GM19468 (cell line): ENCODE measurements at regions not wholly inside any gene's neighbourhood (a gene's known extent, or its start where the extent isn't known, plus 50 kb on each side); places are given as distances from the start of the nearest gene placed in this dataset.

Experiments
- ATAC-seq: cut with Tn5 transposase; IDR thresholded peaks from one replicate; pipeline ENCODE4 v1.9.1; 2021; ENCODE audit warnings: mild to moderate bottlenecking, moderate library complexity, moderate number of reproducible peaks; ENCODE audit not compliant: unreplicated experiment; ENCODE audit errors: extremely low read depth

DNA sequence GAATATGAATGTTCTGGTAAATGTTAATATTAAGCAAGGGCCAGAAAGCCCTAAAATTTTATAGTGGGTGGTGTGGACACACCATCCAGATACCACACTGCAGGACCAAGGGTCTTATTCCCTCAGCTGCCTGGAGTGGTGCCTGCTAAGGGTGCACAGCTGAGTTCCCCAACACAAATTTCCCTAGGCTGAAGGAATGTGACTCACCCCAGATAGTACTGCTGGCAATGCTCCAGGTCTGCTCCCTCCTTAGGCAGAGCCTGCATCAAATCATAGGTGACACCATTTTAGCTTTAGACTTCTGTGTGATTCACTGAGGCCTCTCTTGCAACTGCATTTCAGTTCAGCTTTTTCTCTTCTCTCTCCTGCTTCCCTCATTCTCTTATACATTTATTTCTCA is 321.1 kb downstream of the SATB2 start:
- no peak for ATAC-seq

DNA sequence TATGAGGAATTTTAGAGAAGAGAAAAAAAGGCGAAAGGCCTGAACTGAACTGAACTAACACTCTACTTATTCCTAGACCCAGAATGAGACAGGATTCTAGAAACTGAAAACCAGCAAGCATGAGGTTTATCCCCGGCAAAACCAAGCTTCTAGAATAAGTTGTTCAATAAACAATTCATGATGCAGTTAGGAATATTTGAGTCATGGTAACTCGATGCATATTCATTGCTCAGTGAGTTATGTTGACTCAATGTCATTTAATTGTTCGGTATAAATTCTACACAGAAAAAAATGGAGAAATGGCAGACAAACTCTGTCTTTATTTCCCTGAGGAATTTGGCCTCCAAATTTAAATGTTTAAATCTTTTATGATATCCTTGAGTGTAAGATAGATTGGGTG is 321.5 kb downstream of the SATB2 start:
- no peak for ATAC-seq

DNA sequence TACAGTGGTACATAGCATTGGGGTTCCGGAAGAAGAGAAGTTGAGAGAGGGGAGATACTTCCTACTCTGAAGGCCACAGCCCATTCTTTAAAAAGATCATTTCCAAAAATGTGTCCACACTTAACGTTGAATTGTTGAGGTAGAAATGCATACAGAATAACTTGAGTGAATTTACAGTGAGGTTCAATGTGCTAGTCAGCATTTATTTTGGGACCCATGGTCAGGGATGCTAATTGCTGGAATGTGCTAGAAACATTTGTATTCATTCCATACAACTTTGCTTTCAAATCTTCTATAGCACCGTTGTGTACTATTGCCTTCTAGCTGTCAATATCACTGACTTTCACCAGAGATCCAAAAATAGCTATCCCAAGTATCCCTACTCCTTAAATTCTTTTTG is 325.9 kb downstream of the SATB2 start:
- ATAC-seq = no peak

DNA sequence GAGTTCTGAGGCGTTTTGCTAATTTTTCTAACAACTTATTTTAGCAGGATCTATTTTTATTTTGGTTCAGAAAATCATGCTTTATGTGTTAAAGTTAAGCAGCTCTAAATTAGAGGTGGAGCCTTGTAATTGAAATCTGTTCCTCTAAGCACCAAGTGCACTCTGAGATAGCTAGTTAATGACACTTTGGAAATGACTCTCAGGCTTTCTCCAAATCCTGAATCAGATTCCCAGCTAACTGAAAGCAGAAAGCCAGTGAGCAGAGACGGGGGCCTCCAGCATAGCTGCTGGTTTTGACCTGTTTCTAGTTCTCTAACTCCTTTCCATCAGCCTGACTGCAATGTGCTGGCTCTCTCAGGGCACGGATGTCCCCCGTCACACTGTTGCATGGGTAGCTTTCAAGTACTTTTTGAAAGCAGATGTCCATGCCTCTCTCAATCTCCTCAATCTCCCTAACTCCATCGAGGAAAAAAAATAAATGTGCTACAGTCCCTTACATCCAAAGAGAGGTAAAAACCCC is 326.5 kb downstream of the SATB2 start:
- no peak for ATAC-seq

DNA sequence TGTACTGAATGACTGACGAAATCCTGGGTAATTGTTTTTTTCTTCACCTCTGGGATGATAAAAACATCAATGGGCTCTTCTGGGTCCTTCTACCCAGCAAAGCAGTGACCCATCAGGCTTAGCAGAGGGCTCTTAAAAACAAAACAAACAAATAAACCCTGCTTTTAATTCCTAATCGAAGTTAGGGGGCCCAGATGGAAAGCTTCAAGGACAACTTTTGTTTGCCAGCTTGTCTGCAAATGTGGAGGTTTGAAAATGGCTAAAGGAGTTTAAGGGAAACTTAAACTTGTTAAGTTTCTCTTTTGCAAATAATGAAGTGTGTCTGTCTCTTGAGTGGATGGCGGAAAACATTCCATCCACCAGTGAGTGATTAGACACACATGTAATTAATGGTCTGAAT is 327.2 kb downstream of the SATB2 start:
- no peak for ATAC-seq

DNA sequence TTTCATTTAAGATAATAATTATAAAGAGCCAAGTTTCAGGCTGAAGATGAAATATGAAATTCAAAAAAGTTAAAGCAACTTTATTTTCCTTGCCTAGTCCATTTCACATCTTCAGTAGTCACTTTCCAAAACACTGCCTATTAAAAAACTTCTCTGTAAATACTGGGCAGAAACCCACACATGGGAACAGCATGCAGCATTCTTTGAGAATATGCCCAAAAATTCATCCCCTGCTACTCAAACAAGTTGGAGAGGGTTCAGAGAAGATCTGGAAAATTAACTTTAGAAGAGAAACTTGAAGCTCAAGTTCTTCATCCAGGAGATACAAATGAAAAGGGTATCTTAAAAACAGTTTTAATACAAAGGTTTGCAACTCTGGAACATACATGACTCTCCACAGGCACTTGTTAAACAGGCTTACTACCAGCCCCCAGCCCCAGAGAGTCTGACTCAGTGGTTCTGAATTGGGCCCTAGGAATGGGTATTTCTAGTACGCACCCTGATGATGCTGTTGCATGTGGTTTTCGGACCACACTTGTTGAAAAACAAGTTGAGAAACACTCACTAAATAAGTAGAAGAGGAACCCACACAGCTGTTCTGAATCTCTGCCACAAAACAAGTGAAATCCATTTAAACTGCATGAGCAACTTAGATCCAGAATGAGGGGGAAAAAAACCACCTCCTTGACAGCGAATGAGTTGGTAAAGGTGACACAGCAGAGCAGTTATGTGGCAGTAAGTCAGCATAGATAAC is 329.1 kb downstream of the SATB2 start:
- no peak for ATAC-seq

DNA sequence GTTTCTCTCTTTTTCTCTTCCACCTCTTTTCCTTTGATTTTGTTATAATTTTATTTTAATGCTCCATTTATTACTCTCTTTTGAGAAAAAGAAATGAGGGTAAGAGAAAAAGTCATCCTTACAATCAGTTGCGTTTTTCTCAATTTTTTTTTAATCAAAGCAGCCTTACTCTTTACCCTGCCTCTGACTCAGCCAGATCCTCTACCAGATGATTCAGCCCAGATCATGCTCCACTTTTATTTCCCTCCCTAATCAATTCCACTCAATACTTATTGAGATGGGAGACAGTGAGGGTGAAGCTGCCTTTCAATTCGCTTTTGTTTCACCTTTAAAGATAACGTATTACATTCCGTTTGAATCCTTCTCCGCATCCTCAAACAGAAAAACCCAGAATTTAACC is 337.9 kb downstream of the SATB2 start:
- no peak for ATAC-seq

DNA sequence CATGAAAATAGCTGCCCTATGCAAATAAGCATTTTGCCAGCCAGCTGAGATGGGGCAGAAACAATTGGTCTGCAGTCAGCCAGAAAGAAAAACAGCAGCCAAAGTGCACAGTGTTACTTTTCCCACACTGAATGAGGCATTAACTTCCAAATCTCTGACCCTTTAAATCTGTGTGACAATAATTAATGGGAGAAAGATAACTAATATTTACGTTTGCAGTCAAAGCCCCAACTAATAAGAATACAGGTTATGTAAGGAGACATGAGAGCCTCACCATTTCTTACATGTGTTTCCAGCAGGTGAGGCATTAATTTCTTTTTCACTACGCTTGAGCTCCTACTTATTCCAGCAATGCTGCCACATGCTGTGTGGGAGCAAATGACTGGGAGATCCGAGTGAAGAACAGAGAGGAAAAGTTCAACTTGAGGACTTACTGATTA is 339.0 kb downstream of the SATB2 start:
- ATAC-seq = no peak

DNA sequence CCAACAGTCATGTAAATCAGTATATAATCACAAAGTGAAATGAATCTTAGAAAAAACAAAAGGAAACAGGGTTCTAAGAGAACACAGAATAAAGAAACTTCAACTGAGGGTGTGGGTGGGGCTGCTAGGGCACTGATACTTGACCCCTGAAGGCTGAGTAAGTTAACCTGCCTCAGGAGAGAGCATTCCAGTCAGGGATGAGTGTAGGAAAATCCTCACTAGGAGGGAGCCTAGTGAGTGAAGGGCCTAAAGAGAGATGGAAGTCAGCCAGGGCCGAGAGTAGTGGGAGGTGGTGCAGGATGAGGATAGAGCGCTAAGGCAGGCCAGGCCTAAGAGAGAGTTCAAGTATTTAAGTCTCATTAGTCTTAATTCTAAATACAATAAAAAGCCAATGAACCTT is 342.6 kb downstream of the SATB2 start:
- ATAC-seq = no peak

DNA sequence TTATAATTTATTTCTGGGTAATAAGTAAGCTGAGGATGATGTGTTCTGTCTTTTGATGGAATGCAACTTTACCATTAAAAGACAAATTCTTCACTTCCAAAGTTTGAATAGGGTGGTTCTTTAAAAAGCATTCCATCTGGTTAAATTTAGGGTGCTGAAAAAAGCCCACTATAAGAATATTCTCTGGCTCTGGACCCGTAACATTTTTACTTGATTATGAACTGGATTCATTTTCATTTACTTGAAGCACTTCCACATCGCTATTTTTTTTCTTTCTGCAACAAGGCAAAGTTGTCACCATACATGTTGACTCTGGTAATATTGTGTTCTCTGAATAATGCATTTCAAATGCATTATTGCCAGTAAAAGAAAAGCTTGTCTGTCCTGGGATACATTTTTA is 344.6 kb downstream of the SATB2 start:
- ATAC-seq = no peak

DNA sequence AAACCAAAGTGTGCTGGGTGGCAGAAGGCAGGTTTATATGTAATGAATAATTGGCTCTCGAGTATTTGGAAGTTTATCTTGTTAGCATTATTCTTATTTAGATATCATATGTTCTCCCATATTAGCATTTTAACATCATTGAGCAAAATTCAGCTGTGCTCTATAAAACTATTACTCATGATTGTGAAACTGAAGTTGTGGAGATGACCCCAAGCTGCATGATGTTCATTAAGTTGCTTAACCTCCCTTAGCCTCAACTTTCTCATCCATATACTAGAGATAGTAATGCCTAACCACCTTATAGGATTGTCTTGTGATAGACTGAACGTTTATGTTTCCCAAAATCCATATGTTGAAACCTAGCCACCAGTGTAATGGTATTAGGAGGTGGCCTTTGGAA is 346.3 kb downstream of the SATB2 start:
- no peak for ATAC-seq

DNA sequence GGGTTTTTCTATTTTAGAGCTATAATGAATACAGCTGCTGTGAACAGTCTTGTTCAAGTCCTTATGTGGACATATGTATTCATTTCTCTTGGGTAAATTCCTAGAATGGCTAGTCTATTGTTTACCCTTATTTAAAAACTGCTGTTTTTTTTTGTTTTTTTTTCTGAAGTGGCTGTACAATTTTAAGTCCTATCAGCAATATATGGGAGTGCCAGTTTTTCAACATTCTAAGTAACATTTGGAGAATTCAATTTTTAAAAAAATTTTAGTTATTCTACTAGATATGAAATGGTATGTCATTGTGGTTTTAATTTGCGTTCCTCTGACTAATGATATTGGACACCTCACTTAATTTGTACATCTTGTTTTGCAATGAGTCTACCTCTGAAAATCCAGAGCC is 349.7 kb downstream of the SATB2 start:
- ATAC-seq = no peak

DNA sequence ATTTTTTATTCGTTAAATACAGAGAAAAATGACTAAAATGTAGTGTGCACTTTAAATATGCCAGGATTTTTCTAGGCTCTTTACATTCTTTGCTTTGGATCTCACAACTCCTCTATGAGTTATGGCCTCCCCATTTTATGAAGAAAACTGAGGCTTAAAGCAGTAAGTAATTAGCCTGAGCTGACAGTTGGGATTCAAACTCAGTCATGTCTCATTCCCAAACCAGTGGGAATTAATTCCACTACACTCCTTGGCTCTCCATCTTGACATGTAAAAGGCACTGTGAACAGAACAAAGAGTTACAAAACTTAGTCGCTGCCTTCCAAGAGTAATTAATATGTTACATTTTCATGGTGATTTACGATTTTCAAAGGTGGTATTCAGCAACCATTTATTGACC is 351.9 kb downstream of the SATB2 start:
- no peak for ATAC-seq

DNA sequence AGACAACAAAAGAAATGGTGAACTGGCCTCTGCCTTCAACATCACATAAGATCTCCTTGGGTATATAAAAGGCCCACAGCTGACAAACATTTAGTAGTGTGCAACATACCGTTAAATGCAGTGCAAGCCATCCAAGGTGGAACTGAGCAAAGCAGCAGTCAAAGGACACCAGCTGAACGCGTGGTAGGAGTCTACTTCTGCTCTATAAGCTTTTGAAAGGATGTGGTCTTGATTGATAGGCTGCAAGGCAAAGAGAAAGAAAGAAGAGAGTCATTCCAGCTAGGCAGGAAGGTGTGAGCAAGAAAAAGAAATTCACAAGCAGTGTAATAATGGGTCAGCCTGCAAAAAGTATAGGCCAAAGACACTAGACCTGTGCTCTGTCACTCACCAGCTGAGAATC is 356.3 kb downstream of the SATB2 start:
- ATAC-seq = no peak

DNA sequence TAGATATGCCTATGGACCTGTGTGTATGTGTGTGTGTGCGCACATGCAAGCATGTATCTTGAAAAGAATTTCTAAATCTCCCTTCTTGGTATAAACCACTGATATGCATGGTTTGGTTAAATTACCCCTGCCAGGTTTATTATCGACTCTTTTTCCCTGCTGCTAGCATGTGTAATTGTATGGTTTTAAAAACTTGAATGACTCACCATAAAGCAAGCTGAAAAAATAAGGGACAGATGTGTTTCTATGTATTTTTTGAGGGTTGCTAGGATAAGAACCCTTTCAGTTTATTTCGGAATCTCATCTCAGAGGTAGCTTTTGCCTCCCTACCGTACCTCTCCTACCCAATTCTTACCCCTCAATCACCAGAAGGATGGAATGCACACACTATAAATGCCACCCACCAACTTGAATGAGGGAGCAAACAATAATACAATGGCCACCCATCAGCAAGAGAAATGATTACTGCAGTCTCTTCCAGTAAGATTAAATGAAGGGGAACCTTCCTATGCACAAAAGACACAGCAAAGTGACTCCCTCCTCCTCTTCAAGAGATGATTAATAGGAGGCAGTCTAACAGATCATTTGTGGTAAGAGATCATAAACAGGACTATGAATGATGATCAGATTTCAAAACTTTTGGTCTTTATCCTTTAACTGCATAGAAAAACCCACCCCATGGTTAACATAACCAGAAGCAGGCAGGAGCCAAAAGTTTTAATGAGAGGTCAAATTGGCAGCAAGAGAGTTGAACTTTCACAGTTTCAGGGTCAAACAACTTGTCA is 357.2 kb downstream of the SATB2 start:
- no peak for ATAC-seq

DNA sequence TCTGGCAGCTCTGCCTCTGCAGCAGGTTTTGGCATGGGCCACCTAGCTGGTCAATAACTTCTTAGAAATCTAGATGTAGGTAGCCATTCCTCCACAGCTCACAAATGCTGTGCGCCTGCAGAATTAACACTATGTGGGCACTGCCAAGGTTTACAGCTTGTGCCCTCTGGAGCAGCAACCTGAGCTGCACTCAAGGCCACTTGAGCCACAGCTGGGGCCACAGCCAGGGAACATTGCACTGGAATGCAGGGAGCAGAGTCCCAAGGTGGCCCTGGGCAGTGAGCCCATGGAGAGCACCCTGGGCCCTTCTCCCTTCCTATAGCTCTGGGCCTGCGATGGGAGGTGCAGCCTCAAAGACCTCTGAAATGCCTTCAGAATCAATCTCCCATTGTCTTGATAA is 365.3 kb downstream of the SATB2 start:
- no peak for ATAC-seq

DNA sequence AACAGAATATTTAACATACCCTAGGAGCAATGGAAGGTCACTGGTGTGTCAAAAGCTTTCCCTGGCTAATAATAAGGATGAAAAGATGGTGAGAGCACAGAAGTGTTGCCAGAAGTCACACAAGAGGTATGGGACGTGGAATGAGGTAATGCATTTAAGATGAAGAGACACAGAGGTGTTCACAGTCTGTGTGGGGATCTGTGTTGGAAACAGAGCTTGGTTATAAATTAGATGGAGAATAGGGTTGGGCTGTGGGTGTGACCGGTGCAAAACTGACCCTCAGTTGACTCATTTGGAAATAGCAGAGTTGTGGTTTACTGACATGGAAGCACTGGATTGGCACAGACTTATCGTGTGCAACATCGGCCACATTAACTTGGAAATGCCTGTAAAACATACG is 372.5 kb downstream of the SATB2 start:
- ATAC-seq = no peak

DNA sequence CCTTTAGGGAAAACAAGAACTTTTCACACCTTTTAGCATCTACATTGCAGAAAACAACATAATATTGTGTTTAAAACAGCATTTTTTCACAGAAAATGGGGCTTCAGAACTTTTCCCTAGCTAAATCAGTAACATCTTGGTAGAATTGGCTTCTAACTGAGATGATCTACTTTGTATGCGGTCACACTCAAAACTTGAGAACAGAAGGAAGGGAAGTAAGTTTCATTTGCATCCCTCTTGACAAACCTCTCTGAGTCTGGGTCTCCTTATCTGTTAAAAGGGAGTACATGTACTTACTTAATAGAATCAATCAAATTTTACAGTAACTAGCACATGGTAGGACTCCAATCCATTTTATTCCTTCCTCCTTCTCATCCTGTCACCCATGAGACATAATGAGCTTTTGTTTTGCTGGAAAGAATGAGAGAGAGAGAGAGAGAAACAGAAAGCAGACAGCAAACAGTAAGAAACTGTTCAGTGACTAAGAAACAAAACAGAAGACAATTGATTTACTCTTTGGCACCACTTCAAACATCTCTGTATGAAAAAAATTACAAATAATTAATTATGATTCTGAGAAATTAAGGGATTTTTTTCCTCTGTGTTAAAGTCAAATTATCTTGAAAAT is 387.3 kb downstream of the SATB2 start:
- ATAC-seq = no peak

DNA sequence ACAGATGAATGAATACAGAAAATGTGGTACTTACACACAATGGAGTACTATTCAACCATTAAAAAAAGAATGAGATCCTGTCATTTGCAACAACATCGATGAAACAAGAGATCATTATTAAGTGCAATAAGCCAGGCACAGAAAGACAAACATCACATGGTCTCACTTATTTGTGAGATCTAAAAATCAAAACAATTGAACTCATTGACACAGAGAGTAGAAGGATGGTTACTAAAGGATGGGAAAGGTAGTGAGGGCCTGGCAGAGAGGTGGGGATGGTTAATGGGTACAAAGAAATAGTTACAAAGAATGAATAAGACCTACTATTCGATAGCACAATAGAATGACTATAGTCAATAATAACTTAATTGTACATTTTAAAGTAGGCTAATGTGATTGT is 393.5 kb downstream of the SATB2 start:
- ATAC-seq = no peak

DNA sequence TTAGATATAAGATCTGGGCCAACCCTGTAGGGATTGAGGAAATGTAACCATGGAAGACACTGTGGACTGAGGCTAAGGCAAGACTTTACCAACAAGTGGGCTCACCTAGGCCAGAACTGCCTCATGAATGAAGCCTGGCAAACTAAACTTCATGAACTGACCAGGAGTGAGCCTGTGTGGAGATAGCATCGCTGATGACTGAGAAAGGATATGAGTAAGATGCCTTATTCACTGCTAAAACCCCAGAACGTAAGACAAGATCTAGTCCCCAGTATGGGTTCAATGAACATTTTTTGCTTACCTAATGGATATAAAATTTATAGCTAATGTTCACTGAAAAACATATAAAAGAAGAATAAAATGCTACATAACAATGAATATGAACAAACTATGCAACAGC is 399.8 kb downstream of the SATB2 start:
- no peak for ATAC-seq

DNA sequence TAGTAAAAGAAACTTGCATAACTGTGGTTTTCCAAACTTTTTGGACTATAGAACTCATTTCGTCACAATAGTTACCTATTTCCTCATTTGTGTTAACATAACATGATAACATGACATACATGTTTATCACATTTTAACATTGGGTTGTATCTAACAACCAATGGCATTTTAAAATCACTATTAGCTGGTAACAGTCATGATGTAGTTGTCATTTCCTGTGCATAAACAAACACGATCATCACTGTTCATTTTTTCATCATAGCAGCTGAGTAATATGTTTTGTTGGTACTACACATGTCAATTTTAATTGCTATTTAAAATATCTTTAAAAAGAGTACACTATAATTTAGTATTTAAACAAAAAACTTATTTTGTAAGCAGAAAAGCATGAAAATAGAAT is 402.4 kb downstream of the SATB2 start:
- no peak for ATAC-seq
